ENCODE measurements at regions not wholly inside any gene's neighbourhood (a gene's known extent, or its start where the extent isn't known, plus 50 kb on each side); places are given as distances from the start of the nearest gene placed in this dataset.

GRCh38 chr19:28534766-28535351 is 678.1 kb downstream of the UQCRFS1 start:
- TF ChIP-seq, protein P1, sequence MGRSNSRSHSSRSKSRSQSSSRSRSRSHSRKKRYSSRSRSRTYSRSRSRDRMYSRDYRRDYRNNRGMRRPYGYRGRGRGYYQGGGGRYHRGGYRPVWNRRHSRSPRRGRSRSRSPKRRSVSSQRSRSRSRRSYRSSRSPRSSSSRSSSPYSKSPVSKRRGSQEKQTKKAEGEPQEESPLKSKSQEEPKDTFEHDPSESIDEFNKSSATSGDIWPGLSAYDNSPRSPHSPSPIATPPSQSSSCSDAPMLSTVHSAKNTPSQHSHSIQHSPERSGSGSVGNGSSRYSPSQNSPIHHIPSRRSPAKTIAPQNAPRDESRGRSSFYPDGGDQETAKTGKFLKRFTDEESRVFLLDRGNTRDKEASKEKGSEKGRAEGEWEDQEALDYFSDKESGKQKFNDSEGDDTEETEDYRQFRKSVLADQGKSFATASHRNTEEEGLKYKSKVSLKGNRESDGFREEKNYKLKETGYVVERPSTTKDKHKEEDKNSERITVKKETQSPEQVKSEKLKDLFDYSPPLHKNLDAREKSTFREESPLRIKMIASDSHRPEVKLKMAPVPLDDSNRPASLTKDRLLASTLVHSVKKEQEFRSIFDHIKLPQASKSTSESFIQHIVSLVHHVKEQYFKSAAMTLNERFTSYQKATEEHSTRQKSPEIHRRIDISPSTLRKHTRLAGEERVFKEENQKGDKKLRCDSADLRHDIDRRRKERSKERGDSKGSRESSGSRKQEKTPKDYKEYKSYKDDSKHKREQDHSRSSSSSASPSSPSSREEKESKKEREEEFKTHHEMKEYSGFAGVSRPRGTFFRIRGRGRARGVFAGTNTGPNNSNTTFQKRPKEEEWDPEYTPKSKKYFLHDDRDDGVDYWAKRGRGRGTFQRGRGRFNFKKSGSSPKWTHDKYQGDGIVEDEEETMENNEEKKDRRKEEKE (IDR thresholded peaks at IDR 0.05) = no peak
- TF ChIP-seq, protein P2, sequence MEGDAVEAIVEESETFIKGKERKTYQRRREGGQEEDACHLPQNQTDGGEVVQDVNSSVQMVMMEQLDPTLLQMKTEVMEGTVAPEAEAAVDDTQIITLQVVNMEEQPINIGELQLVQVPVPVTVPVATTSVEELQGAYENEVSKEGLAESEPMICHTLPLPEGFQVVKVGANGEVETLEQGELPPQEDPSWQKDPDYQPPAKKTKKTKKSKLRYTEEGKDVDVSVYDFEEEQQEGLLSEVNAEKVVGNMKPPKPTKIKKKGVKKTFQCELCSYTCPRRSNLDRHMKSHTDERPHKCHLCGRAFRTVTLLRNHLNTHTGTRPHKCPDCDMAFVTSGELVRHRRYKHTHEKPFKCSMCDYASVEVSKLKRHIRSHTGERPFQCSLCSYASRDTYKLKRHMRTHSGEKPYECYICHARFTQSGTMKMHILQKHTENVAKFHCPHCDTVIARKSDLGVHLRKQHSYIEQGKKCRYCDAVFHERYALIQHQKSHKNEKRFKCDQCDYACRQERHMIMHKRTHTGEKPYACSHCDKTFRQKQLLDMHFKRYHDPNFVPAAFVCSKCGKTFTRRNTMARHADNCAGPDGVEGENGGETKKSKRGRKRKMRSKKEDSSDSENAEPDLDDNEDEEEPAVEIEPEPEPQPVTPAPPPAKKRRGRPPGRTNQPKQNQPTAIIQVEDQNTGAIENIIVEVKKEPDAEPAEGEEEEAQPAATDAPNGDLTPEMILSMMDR (IDR thresholded peaks at IDR 0.05 in 2 of 3, conservative IDR thresholded peaks at IDR 0.05 in 1 of 3; ENCODE audit: control insufficient read depth in 2 of 3, extremely low read depth in 1 of 3, insufficient read depth in 1 of 3, low read depth in 3 of 3, low read length in 3 of 3) = no peak
- no peak for TF ChIP-seq EP300 (IDR thresholded peaks at IDR 0.05; ENCODE audit: borderline replicate concordance in 1 of 2, control insufficient read depth in 1 of 2, low read depth in 2 of 2, low read length in 2 of 2)
- TF ChIP-seq HDAC2 (IDR thresholded peaks at IDR 0.05) = no peak
- TF ChIP-seq YY1 (IDR thresholded peaks at IDR 0.05; ENCODE audit: low read depth, low read length) = no peak
- TF ChIP-seq, protein P3, sequence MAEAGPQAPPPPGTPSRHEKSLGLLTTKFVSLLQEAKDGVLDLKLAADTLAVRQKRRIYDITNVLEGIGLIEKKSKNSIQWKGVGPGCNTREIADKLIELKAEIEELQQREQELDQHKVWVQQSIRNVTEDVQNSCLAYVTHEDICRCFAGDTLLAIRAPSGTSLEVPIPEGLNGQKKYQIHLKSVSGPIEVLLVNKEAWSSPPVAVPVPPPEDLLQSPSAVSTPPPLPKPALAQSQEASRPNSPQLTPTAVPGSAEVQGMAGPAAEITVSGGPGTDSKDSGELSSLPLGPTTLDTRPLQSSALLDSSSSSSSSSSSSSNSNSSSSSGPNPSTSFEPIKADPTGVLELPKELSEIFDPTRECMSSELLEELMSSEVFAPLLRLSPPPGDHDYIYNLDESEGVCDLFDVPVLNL (IDR thresholded peaks at IDR 0.05; ENCODE audit: low read depth, low read length) = no peak
- TF ChIP-seq MYC (IDR thresholded peaks at IDR 0.05; ENCODE audit: insufficient read depth, insufficient read length, insufficient replicate concordance, low read length, severe bottlenecking) = no peak
- TF ChIP-seq JUNB (IDR thresholded peaks at IDR 0.05) = no peak
- no peak for TF ChIP-seq ELK1 (IDR thresholded peaks at IDR 0.05; ENCODE audit: low read depth, low read length)
